Central memory CD4-positive, alpha-beta T cell (primary cell): ENCODE measurements at regions not wholly inside any gene's neighbourhood (a gene's known extent, or its start where the extent isn't known, plus 50 kb on each side); places are given as distances from the start of the nearest gene placed in this dataset.

Experiments
- DNase-seq: peaks from one replicate; pipeline ENCODE4 v3.0.0; 2022

- DNase-seq: no peak
These were observed 56.5 kb upstream of the JDP2 start for GRCh38 chr14:75371297-75371696.

GRCh38 chr14:75372260-75372659 lies 55.6 kb upstream of the JDP2 start:
- no peak for DNase-seq

- no peak for DNase-seq
These were observed 54.7 kb upstream of the JDP2 start for GRCh38 chr14:75373133-75373532.

- no peak for DNase-seq
These were observed 54.2 kb upstream of the JDP2 start for GRCh38 chr14:75373616-75374015.

GRCh38 chr14:75374911-75375310 lies 52.9 kb upstream of the JDP2 start:
- no peak for DNase-seq

GRCh38 chr14:75375983-75376382 lies 51.8 kb upstream of the JDP2 start:
- no peak for DNase-seq
